RWPE2 (cell line): ENCODE measurements at regions not wholly inside any gene's neighbourhood (a gene's known extent, or its start where the extent isn't known, plus 50 kb on each side); places are given as distances from the start of the nearest gene placed in this dataset.

Experiments used
- ATAC-seq: fragments of 200-7000 bp; cut with Tn5 transposase; 3 replicates; pipeline ENCODE4 v1.9.1; 2021; ENCODE audit warnings: low read depth
- DNase-seq: peaks from one replicate; pipeline ENCODE4 v3.0.0-alpha.2; 2020; ENCODE audit warnings: low spot score
- H3K27ac ChIP-seq: fragments of 450-650 bp; 2 replicates; pipeline ENCODE4 v1.5.1; 2017; ENCODE audit warnings: mild to moderate bottlenecking; ENCODE audit not compliant: poor library complexity, severe bottlenecking
- H3K27me3 ChIP-seq: fragments of 250-450 bp; sonication (Bioruptor Pico); 2 replicates; pipeline ENCODE4 v1.5.1; 2021; ENCODE audit warnings: mild to moderate bottlenecking, moderate library complexity; ENCODE audit not compliant: insufficient read depth, poor library complexity, severe bottlenecking
- H3K36me3 ChIP-seq: fragments of 250-450 bp; sonication (Bioruptor Pico); 2 replicates; pipeline ENCODE4 v1.5.1; 2020; ENCODE audit warnings: low read depth, mild to moderate bottlenecking, moderate library complexity
- H3K4me1 ChIP-seq: fragments of 250-450 bp; sonication (Bioruptor Pico); 2 replicates; pipeline ENCODE4 v1.5.1; 2021; ENCODE audit warnings: mild to moderate bottlenecking, moderate library complexity; ENCODE audit not compliant: insufficient read depth, poor library complexity, severe bottlenecking
- H3K4me3 ChIP-seq: fragments of 250-450 bp; sonication (Bioruptor Pico); 2 replicates; pipeline ENCODE4 v1.5.1; 2021; ENCODE audit warnings: mild to moderate bottlenecking, moderate library complexity; ENCODE audit not compliant: severe bottlenecking
- H3K9me3 ChIP-seq: fragments of 250-450 bp; sonication (Bioruptor Pico); 2 replicates; pipeline ENCODE4 v1.5.1; 2021; ENCODE audit warnings: mild to moderate bottlenecking, moderate library complexity; ENCODE audit not compliant: severe bottlenecking
- TF ChIP-seq, protein P1 (sequence below): fragments of 450-650 bp; IDR thresholded peaks from one replicate; pipeline ENCODE4 v1.5.1; 2017; ENCODE audit warnings: mild to moderate bottlenecking, moderate library complexity; ENCODE audit not compliant: poor library complexity, severe bottlenecking

DNA sequence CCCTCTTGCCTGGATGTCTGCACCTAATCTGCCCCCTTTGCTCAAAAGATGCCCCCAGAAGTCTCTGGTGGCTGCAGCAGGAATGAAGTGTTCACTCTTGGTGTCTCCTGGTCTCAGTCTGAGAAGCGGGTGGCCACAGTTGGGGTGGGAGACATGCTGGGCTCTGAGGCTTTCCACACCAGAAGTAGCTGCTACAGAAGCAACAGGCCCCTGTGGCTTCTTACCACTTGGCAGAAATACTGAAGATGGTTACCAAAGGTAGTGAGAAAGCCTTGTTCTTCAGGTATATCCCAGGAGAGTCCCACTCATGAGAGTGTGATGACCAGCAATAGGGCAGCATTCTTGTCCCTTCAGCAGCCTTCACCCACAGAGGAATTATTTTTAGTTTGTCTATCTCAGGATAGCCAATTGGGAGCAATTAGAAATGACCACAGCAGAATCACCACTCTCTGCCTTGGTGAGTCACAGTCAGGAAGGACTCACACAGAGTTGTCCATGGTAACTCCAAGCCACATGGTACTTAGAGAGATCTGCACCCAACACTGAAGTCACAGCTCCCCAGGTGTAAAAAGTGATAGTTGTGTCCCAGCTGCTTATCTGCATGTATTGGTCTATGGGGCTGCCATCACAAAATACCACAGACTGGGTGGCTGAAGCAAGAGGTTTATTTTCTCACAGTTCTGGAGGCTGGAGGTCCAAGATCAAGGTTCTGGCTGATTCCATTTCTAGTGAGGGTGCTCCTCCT is 169.8 kb upstream of the ID2 start:
- no peaks in the 10 kb centered on the region for H3K4me1 ChIP-seq
- DNase-seq (no peak), ATAC-seq (no peak)
- no peaks in the 10 kb centered on the region for H3K27me3 ChIP-seq
- no peaks in the 10 kb centered on the region for H3K9me3 ChIP-seq
- H3K4me3 ChIP-seq: no peak overlapping the region
- H3K36me3 ChIP-seq: no peaks in the 10 kb centered on the region
- TF ChIP-seq, protein P1, sequence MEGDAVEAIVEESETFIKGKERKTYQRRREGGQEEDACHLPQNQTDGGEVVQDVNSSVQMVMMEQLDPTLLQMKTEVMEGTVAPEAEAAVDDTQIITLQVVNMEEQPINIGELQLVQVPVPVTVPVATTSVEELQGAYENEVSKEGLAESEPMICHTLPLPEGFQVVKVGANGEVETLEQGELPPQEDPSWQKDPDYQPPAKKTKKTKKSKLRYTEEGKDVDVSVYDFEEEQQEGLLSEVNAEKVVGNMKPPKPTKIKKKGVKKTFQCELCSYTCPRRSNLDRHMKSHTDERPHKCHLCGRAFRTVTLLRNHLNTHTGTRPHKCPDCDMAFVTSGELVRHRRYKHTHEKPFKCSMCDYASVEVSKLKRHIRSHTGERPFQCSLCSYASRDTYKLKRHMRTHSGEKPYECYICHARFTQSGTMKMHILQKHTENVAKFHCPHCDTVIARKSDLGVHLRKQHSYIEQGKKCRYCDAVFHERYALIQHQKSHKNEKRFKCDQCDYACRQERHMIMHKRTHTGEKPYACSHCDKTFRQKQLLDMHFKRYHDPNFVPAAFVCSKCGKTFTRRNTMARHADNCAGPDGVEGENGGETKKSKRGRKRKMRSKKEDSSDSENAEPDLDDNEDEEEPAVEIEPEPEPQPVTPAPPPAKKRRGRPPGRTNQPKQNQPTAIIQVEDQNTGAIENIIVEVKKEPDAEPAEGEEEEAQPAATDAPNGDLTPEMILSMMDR: no peak
- H3K27ac ChIP-seq: no peak overlapping the region

DNA sequence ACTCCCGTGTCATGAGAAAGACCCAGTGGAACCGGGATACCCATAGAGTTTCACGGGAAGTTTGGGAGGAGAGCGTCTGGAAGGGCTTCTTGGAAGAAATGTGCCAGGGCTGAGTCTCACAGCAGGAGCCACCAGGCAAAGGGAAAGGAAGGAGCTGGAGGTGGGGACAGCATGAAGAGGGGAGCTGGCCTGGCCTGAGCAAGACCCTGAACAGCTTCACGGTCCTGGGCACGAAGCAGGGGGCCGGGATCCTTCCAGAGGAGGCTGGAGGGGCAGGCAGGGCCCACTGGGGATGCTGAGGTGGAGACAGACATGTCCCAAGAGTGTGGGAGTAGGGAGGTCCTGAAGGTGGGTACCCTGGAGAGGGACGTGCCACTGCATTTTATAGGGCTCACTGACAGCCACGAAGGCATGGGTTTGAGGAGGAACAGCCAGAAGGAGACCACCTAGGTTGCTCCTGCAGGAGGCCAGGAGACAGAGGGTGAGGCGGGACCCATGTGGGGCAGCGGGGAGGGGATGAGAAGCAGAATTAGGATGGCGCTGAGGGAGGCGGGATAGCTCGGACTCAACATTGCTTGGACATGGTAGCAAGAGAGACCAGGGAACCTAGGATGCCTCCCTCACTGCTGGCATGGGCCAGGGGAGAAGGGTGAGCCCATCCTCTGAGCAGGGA is 168.1 kb upstream of the ID2 start:
- Histone ChIP-seq H3K9me3 (no peaks in the 10 kb centered on the region), H3K4me3 (no peak overlapping the region), H3K27ac (no peak overlapping the region), H3K36me3 (no peaks in the 10 kb centered on the region), H3K27me3 (no peaks in the 10 kb centered on the region), H3K4me1 (no peaks in the 10 kb centered on the region)
- DNase-seq (no peak), ATAC-seq (no peak)
- TF ChIP-seq, protein P1: no peak

DNA sequence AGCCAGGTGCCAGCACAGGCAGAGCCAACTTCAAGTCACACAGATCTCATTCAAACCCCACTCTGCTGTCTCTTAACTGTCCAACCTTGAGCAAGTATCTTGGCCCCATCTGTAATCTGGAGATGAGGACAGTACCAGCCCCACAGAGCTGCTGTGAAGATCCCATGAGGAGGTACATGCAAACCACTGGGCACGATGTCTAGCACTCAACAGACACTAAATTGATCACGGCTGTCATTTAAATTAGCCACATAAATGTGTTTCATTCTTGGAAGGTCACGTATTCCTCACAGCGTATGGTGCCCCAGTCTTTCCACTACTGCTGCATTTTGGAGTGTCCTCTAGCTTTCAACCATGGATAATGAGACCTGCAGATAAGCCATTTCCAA is 167.6 kb upstream of the ID2 start:
- Histone ChIP-seq H3K4me1 (no peaks in the 10 kb centered on the region), H3K36me3 (no peaks in the 10 kb centered on the region), H3K27me3 (no peaks in the 10 kb centered on the region), H3K27ac (no peak overlapping the region), H3K4me3 (no peak overlapping the region), H3K9me3 (no peaks in the 10 kb centered on the region)
- TF ChIP-seq, protein P1: no peak
- DNase-seq (no peak), ATAC-seq (no peak)

DNA sequence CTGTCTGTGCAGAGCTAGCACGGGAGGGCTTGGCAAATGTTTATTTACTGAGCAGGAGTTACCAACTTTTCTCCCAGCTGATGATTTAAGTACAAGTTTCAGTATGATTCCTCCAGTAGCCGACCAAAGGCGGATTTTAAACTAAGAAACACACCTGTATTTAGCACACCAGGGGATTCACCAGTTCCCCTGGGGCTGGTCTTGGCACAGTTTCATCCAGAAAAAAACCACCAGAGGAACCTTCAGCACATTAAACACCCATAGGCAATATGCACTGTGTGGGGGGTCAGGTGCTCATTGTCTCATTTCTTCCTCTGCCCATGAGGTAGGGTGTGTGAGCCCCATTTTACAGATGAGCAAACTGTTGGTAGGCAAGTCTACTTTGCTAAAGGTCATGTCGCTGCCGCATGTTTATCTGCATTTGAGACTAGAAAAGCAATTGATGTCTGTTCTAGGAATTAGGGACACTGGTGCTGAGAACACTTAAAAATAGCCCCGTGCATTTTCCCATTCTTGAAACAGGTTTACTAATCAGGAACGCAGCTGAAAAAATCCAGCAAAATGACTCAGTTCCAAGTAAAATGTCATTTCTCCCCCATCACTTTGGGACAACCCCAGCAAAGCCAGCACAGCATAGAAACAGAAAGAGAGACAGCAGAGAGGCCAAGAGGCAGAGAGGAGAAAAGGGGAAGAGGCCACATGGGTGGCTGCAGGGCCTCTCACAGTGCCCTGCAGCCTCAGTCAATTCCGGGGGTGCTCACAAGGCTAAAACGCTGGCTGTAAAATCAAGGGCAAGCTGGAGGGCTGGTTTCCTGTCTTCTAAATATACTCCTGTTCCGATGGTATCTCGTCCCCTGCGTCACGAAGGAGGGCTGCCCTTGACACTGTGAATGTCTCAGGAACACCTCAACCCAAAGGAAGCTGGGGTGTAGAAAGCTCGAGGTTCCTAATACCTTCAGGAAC is 166.8 kb upstream of the ID2 start:
- TF ChIP-seq, protein P1: no peak
- ATAC-seq: no peak
- Histone ChIP-seq H3K9me3 (no peaks in the 10 kb centered on the region), H3K36me3 (no peaks in the 10 kb centered on the region), H3K27ac (no peak overlapping the region), H3K4me3 (no peak overlapping the region), H3K4me1 (no peaks in the 10 kb centered on the region), H3K27me3 (no peaks in the 10 kb centered on the region)
- DNase-seq: no peak
